HepG2 (cell line): ENCODE measurements at regions not wholly inside any gene's neighbourhood (a gene's known extent, or its start where the extent isn't known, plus 50 kb on each side); places are given as distances from the start of the nearest gene placed in this dataset.

Experiments used
- ATAC-seq: fragments of 200-7000 bp; cut with Tn5 transposase; 3 replicates; pipeline ENCODE4 v1.9.1; 2020; ENCODE audit warnings: mild to moderate bottlenecking, moderate library complexity
- BruUV-seq: library from RNA; stranded (reverse); fragments of 400-500 nt; replicated peaks from 2 replicates; lab custom pipeline; 2021; lab: Mats Ljungman, UMichigan
- CTCF ChIA-PET: fragments of 300-600 bp; formaldehyde crosslinking; extraction: SDS; loops from one replicate; lab custom pipeline; 2021; ENCODE audit warnings: low total read pairs, inconsistent platforms, low intra/inter-chr PET ratio; lab: Yijun Ruan, JAX
- POLR2A ChIA-PET: fragments of 350-600 bp; sonication (Branson Sonifier 250); formaldehyde crosslinking; loops from one replicate; lab custom pipeline; 2020; ENCODE audit warnings: antibody characterized with exemption, inconsistent platforms; lab: Yijun Ruan, JAX
- DNase-seq: peaks from one replicate; pipeline ENCODE4 v3.0.0-alpha.2; 2015; ENCODE audit warnings: low spot score
- FAIRE-seq: peaks from 3 replicates; lab custom pipeline; 2011; peaks lifted over from hg19 to GRCh38; lab: Jason Lieb, UNC
- H2AFZ ChIP-seq: one replicate; pipeline ENCODE4 v1.6.1; 2011; ENCODE audit warnings: low read length, inconsistent platforms
- H3K27ac ChIP-seq: fragments of 300-600 bp; 3 replicates; pipeline ENCODE4 v1.8.0; 2011; ENCODE audit warnings: mixed run types, mild to moderate bottlenecking, mixed read lengths, low read length, inconsistent platforms; ENCODE audit not compliant: insufficient read depth; ENCODE audit errors: extremely low read length
- H3K27me3 ChIP-seq, 2 experiments: fragments of 200-600 bp in 1 of 2; 2 replicates in 1 of 2; 3 replicates in 1 of 2; pipeline versions ENCODE4 v1.6.0 to v1.8.0; 2011; ENCODE audit warnings: low read length in 2 of 2, mild to moderate bottlenecking in 2 of 2, moderate library complexity in 2 of 2, inconsistent platforms in 1 of 2; ENCODE audit not compliant: insufficient read depth in 2 of 2, control insufficient read depth in 1 of 2
- H3K36me3 ChIP-seq, 2 experiments: fragments of 200-600 bp in 1 of 2; replicated peaks in 1 of 2; 2 replicates in 1 of 2; 3 replicates in 1 of 2; pipeline versions ENCODE4 v1.5.1 to v1.8.0; 2011; ENCODE audit warnings: low read length in 2 of 2, inconsistent platforms in 1 of 2; ENCODE audit not compliant: insufficient read depth in 2 of 2, control insufficient read depth in 1 of 2
- H3K4me1 ChIP-seq: 2 replicates; pipeline ENCODE4 v1.5.1; 2012; ENCODE audit warnings: low read length, inconsistent platforms; ENCODE audit not compliant: insufficient read depth
- H3K4me2 ChIP-seq: 2 replicates; pipeline ENCODE4 v1.6.0; 2011; ENCODE audit warnings: low read depth, low read length, inconsistent platforms
- H3K4me3 ChIP-seq, 3 experiments: fragments of 200-600 bp in 1 of 3; sonication (generic), shearing (Covaris generic) in 1 of 3; replicated peaks in 1 of 3; 2 replicates each; pipeline ENCODE4 v1.5.1; 2011 to 2016; ENCODE audit warnings: low read length in 3 of 3, inconsistent platforms in 2 of 3, low read depth in 2 of 3, mild to moderate bottlenecking in 2 of 3, control low read depth in 1 of 3, mixed read lengths in 1 of 3; ENCODE audit not compliant: insufficient read depth in 1 of 3
- H3K79me2 ChIP-seq: one replicate; pipeline ENCODE4 v1.6.1; 2011; ENCODE audit warnings: low read length, inconsistent platforms; ENCODE audit not compliant: insufficient read depth
- H3K9ac ChIP-seq: 2 replicates; pipeline ENCODE4 v1.6.0; 2011; ENCODE audit warnings: mild to moderate bottlenecking, low read depth, low read length, inconsistent platforms; ENCODE audit not compliant: insufficient read depth
- H3K9me3 ChIP-seq: 2 replicates; pipeline ENCODE4 v1.5.1; 2012; ENCODE audit warnings: mild to moderate bottlenecking, low read length
- H4K20me1 ChIP-seq: 2 replicates; pipeline ENCODE4 v1.6.0; 2011; ENCODE audit warnings: inconsistent platforms, mild to moderate bottlenecking, low read length, moderate library complexity; ENCODE audit not compliant: insufficient read depth
- GABPA ChIP-seq, 2 experiments: IDR thresholded peaks; 2 replicates each; pipeline ENCODE4 v1.6.1; 2011 to 2016; ENCODE audit warnings: low read depth in 2 of 2, low read length in 1 of 2, missing biosample characterization in 1 of 2, missing genetic modification characterization in 1 of 2
- HDAC6 ChIP-seq: fragments of 200-600 bp; sonication (generic); IDR thresholded peaks from 2 replicates; pipeline ENCODE4 v1.7.0; 2017; ENCODE audit warnings: mild to moderate bottlenecking, antibody characterized with exemption, low read length, low read depth
- HOXA5 ChIP-seq: sonication (generic); formaldehyde crosslinking; IDR thresholded peaks from 2 replicates; pipeline ENCODE4 v1.4.0; 2020; ENCODE audit warnings: missing genetic modification reagents
- NFE2 ChIP-seq: sonication (generic); formaldehyde crosslinking; IDR thresholded peaks from 2 replicates; pipeline ENCODE4 v1.4.0; 2020; ENCODE audit warnings: missing genetic modification reagents
- NR2C2 ChIP-seq: sonication (generic); formaldehyde crosslinking; IDR thresholded peaks from 2 replicates; pipeline ENCODE4 v1.4.0; 2020; ENCODE audit warnings: missing genetic modification reagents, mild to moderate bottlenecking, moderate library complexity, borderline replicate concordance
- SNAPC2 ChIP-seq: sonication (generic); formaldehyde crosslinking; IDR thresholded peaks from 2 replicates; pipeline ENCODE4 v1.8.1; 2022; ENCODE audit warnings: mild to moderate bottlenecking, missing genetic modification reagents
- TOE1 ChIP-seq: sonication (generic); formaldehyde crosslinking; IDR thresholded peaks from 2 replicates; pipeline ENCODE4 v1.4.0; 2020; ENCODE audit warnings: mild to moderate bottlenecking, missing genetic modification reagents
- ZNF562 ChIP-seq: sonication (generic); formaldehyde crosslinking; IDR thresholded peaks from 2 replicates; pipeline ENCODE4 v1.8.0; 2022; ENCODE audit warnings: missing genetic modification reagents, borderline replicate concordance
- ZNF567 ChIP-seq: sonication (generic); formaldehyde crosslinking; IDR thresholded peaks from 2 replicates; pipeline ENCODE4 v1.8.1; 2023; ENCODE audit warnings: mild to moderate bottlenecking, missing genetic modification reagents, borderline replicate concordance
- WGBS: methylation state at CpG from one replicate; pipeline ENCODE4 v1.1.6; 2017; ENCODE audit warnings: low lambda C conversion rate; 5-methylcytosine and 5-hydroxymethylcytosine counted together
- in situ Hi-C: cut with HindIII; loops from 2 replicates; pipeline ENCODE4 v1.10.0; 2017; ENCODE audit warnings: low pct_unique_long_range_greater_than_20kb; ENCODE audit not compliant: extremely low pct_ligation_motif_present
- intact Hi-C: fragments of 100-400 bp; cut with micrococcal nuclease; formaldehyde crosslinking; loops from one replicate; pipeline ENCODE4 v1.10.0; 2022; ENCODE audit not compliant: unreplicated experiment
- TF ChIP-seq, protein P1 (sequence below): sonication (generic); formaldehyde crosslinking; IDR thresholded peaks from 2 replicates; pipeline ENCODE4 v1.5.0; 2020; ENCODE audit warnings: missing genetic modification reagents, mild to moderate bottlenecking, borderline replicate concordance
- TF ChIP-seq, protein P2 (sequence below): sonication (generic); formaldehyde crosslinking; IDR thresholded peaks from 2 replicates; pipeline ENCODE4 v1.9.0; 2021; ENCODE audit warnings: missing genetic modification reagents, borderline replicate concordance
- TF ChIP-seq, protein P3 (sequence below): sonication (generic); formaldehyde crosslinking; IDR thresholded peaks from 2 replicates; pipeline ENCODE4 v1.5.0; 2020; ENCODE audit warnings: mild to moderate bottlenecking, missing genetic modification reagents
- TF ChIP-seq, protein P4 (sequence below): IDR thresholded peaks from 2 replicates; pipeline ENCODE4 v1.6.1; 2012; ENCODE audit warnings: low read depth, low read length, improper control_type of control experiment
- TF ChIP-seq, protein P5 (sequence below): sonication (generic); formaldehyde crosslinking; IDR thresholded peaks from 2 replicates; pipeline ENCODE4 v1.4.0; 2020; ENCODE audit warnings: low read depth, missing genetic modification reagents

DNA sequence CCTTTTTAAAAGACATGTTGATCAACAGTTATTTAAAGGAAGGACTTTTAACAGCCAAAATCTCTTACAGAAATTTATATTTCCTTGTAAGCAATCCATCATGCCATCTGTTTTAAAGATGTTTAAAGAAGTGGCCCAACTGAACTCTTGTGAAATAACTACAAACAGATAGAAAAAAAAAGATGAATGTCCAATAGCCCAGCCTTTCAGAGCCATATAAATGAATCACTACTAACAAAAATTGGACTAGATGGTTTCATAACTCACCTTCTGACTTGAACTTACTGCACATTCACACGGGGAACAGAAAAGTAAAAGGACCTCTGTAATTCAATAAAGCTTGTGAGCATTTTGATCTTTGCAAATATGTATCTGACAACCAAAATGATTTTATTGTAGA, 319.0 kb upstream of the CHAC2 start:
- ChIA-PET CTCF (no interaction called here), POLR2A (no interaction called here)
- no peaks in the 10 kb centered on the region for H3K36me3 ChIP-seq
- ATAC-seq (no peak), FAIRE-seq (no peak), DNase-seq (no peak)
- H3K27ac ChIP-seq: no peak overlapping the region
- no peaks in the 10 kb centered on the region for H4K20me1 ChIP-seq
- intact Hi-C loops: no loop called here
- H3K4me2 ChIP-seq: no peak overlapping the region
- in situ Hi-C loops: no loop called here
- no TSS peak for BruUV-seq
- no peaks in the 10 kb centered on the region for H3K9me3 ChIP-seq
- no peak overlapping the region for H2AFZ ChIP-seq
- WGBS: 0% methylated on average over 1 of the region's 1 CpG
- H3K4me1 ChIP-seq: no peaks in the 10 kb centered on the region
- H3K4me3 ChIP-seq: no peak overlapping the region
- H3K9ac ChIP-seq: no peak overlapping the region
- no peaks in the 10 kb centered on the region for H3K79me2 ChIP-seq
- H3K27me3 ChIP-seq: peaks cover 2 to 13% of the 10 kb centered on the region in 2 experiments; a peak in 3 of 5 replicates
- TF ChIP-seq, protein P1, sequence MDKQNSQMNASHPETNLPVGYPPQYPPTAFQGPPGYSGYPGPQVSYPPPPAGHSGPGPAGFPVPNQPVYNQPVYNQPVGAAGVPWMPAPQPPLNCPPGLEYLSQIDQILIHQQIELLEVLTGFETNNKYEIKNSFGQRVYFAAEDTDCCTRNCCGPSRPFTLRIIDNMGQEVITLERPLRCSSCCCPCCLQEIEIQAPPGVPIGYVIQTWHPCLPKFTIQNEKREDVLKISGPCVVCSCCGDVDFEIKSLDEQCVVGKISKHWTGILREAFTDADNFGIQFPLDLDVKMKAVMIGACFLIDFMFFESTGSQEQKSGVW (CRISPR knock-in tag): no peak
- TF ChIP-seq, protein P2, sequence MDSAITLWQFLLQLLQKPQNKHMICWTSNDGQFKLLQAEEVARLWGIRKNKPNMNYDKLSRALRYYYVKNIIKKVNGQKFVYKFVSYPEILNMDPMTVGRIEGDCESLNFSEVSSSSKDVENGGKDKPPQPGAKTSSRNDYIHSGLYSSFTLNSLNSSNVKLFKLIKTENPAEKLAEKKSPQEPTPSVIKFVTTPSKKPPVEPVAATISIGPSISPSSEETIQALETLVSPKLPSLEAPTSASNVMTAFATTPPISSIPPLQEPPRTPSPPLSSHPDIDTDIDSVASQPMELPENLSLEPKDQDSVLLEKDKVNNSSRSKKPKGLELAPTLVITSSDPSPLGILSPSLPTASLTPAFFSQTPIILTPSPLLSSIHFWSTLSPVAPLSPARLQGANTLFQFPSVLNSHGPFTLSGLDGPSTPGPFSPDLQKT (CRISPR knock-in tag): no peak
- no peak for TF ChIP-seq HDAC6
- no peak for TF ChIP-seq GABPA (IDR thresholded peaks at IDR 0.05; ENCODE audit: low read depth, low read length)
- TF ChIP-seq GABPA (CRISPR knock-in tag; IDR thresholded peaks at IDR 0.05; ENCODE audit: low read depth): no peak
- no peak for TF ChIP-seq SNAPC2 (CRISPR knock-in tag)
- no peak for TF ChIP-seq HOXA5 (CRISPR knock-in tag)
- TF ChIP-seq, protein P3, sequence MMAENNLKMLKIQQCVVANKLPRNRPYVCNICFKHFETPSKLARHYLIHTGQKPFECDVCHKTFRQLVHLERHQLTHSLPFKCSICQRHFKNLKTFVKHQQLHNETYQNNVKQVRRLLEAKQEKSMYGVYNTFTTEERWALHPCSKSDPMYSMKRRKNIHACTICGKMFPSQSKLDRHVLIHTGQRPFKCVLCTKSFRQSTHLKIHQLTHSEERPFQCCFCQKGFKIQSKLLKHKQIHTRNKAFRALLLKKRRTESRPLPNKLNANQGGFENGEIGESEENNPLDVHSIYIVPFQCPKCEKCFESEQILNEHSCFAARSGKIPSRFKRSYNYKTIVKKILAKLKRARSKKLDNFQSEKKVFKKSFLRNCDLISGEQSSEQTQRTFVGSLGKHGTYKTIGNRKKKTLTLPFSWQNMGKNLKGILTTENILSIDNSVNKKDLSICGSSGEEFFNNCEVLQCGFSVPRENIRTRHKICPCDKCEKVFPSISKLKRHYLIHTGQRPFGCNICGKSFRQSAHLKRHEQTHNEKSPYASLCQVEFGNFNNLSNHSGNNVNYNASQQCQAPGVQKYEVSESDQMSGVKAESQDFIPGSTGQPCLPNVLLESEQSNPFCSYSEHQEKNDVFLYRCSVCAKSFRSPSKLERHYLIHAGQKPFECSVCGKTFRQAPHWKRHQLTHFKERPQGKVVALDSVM (CRISPR knock-in tag): no peak
- no peak for TF ChIP-seq NR2C2
- TF ChIP-seq, protein P4, sequence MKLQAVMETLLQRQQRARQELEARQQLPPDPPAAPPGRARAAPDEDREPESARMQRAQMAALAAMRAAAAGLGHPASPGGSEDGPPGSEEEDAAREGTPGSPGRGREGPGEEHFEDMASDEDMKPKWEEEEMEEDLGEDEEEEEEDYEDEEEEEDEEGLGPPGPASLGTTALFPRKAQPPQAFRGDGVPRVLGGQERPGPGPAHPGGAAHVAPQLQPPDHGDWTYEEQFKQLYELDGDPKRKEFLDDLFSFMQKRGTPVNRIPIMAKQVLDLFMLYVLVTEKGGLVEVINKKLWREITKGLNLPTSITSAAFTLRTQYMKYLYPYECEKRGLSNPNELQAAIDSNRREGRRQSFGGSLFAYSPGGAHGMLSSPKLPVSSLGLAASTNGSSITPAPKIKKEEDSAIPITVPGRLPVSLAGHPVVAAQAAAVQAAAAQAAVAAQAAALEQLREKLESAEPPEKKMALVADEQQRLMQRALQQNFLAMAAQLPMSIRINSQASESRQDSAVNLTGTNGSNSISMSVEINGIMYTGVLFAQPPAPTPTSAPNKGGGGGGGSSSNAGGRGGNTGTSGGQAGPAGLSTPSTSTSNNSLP: no peak
- TF ChIP-seq TOE1: no peak
- TF ChIP-seq NFE2 (CRISPR knock-in tag): no peak
- no peak for TF ChIP-seq ZNF567 (CRISPR knock-in tag)
- TF ChIP-seq ZNF562 (CRISPR knock-in tag): no peak
- TF ChIP-seq, protein P5, sequence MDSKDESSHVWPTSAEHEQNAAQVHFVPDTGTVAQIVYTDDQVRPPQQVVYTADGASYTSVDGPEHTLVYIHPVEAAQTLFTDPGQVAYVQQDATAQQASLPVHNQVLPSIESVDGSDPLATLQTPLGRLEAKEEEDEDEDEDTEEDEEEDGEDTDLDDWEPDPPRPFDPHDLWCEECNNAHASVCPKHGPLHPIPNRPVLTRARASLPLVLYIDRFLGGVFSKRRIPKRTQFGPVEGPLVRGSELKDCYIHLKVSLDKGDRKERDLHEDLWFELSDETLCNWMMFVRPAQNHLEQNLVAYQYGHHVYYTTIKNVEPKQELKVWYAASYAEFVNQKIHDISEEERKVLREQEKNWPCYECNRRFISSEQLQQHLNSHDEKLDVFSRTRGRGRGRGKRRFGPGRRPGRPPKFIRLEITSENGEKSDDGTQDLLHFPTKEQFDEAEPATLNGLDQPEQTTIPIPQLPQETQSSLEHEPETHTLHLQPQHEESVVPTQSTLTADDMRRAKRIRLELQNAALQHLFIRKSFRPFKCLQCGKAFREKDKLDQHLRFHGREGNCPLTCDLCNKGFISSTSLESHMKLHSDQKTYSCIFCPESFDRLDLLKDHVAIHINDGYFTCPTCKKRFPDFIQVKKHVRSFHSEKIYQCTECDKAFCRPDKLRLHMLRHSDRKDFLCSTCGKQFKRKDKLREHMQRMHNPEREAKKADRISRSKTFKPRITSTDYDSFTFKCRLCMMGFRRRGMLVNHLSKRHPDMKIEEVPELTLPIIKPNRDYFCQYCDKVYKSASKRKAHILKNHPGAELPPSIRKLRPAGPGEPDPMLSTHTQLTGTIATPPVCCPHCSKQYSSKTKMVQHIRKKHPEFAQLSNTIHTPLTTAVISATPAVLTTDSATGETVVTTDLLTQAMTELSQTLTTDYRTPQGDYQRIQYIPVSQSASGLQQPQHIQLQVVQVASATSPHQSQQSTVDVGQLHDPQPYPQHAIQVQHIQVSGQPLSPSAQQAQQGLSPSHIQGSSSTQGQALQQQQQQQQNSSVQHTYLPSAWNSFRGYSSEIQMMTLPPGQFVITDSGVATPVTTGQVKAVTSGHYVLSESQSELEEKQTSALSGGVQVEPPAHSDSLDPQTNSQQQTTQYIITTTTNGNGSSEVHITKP (CRISPR knock-in tag): no peak
